Tibial artery (tissue), 4 donors: ENCODE measurements at regions not wholly inside any gene's neighbourhood (a gene's known extent, or its start where the extent isn't known, plus 50 kb on each side); places are given as distances from the start of the nearest gene placed in this dataset.

Experiments
- DNase-seq, 2 donors: peaks; one replicate each; pipeline ENCODE4 v3.0.0-alpha.2; 2019
- H3K27ac ChIP-seq, 2 donors: fragments of 200-600 bp; sonication (generic) in 1 of 2; 1 replicate in 1 of 2; 2 replicates in 1 of 2; pipeline ENCODE4 v1.5.1; 2018 to 2019; ENCODE audit warnings: mild to moderate bottlenecking in 1 of 2
- H3K27me3 ChIP-seq, 2 donors: fragments of 200-600 bp; sonication (generic) in 1 of 2; one replicate each; pipeline versions ENCODE4 v1.5.1 to v1.6.0; 2016 to 2019
- H3K36me3 ChIP-seq, 3 donors: fragments of 200-600 bp; sonication (generic) in 2 of 3; one replicate each; pipeline ENCODE4 v1.5.1; 2016 to 2019; ENCODE audit warnings: mild to moderate bottlenecking in 2 of 3
- H3K4me1 ChIP-seq, 4 donors: fragments of 200-600 bp; sonication (generic) in 2 of 4; 1 replicate in 3 of 4; 2 replicates in 1 of 4; pipeline ENCODE4 v1.5.1; 2016 to 2019
- H3K4me3 ChIP-seq, 2 donors: fragments of 200-600 bp; sonication (generic) in 1 of 2; 1 replicate in 1 of 2; 2 replicates in 1 of 2; pipeline ENCODE4 v1.5.1; 2018 to 2019; ENCODE audit warnings: mild to moderate bottlenecking in 2 of 2
- H3K9me3 ChIP-seq, 3 donors: fragments of 200-600 bp; sonication (generic) in 1 of 3; one replicate each; pipeline ENCODE4 v1.5.1; 2016 to 2019
- intact Hi-C: fragments of 100-400 bp; cut with DNase I; formaldehyde crosslinking; loops from one replicate; pipeline ENCODE4 v1.15.0; 2023; ENCODE audit warnings: low total_unique reads
- TF ChIP-seq, protein P1 (sequence below), 2 experiments: fragments of 200-600 bp in 1 of 2; fragments of 450-650 bp in 1 of 2; IDR thresholded peaks; one replicate each; pipeline ENCODE4 v1.5.1; 2017 to 2019; ENCODE audit warnings: antibody characterized with exemption in 2 of 2, mild to moderate bottlenecking in 1 of 2, moderate library complexity in 1 of 2

DNA sequence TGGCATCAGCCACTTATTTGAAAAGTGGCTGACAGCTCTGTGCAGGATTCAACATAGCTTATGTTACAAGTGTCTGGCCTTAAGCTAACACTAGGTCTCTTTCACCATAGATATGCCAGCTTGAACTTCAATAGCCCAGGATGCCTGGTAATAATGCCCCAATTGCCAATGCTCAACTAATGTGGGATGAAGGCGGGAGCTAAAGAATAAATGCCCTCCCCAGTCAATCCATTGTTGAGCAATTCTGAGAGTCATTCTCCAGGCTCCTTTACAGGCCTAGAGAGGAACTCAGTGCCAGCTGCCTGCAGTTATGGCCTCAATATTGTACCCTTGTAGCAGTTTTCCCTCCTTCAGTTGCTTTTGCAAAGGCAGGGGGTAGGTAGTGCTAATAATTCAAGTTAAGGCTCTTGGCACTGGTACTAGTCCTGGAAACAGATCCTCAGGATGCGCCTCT, 460.2 kb downstream of the GABRG1 start:
- Histone ChIP-seq H3K27ac (no peak overlapping the region), H3K36me3 (no peaks in the 10 kb centered on the region), H3K9me3 (no peaks in the 10 kb centered on the region), H3K4me1 (no peaks in the 10 kb centered on the region), H3K27me3 (no peaks in the 10 kb centered on the region), H3K4me3 (no peak overlapping the region)
- TF ChIP-seq, protein P1, sequence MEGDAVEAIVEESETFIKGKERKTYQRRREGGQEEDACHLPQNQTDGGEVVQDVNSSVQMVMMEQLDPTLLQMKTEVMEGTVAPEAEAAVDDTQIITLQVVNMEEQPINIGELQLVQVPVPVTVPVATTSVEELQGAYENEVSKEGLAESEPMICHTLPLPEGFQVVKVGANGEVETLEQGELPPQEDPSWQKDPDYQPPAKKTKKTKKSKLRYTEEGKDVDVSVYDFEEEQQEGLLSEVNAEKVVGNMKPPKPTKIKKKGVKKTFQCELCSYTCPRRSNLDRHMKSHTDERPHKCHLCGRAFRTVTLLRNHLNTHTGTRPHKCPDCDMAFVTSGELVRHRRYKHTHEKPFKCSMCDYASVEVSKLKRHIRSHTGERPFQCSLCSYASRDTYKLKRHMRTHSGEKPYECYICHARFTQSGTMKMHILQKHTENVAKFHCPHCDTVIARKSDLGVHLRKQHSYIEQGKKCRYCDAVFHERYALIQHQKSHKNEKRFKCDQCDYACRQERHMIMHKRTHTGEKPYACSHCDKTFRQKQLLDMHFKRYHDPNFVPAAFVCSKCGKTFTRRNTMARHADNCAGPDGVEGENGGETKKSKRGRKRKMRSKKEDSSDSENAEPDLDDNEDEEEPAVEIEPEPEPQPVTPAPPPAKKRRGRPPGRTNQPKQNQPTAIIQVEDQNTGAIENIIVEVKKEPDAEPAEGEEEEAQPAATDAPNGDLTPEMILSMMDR (IDR thresholded peaks at IDR 0.05) = no peak
- no peak for DNase-seq
- intact Hi-C loops = no loop called here

DNA sequence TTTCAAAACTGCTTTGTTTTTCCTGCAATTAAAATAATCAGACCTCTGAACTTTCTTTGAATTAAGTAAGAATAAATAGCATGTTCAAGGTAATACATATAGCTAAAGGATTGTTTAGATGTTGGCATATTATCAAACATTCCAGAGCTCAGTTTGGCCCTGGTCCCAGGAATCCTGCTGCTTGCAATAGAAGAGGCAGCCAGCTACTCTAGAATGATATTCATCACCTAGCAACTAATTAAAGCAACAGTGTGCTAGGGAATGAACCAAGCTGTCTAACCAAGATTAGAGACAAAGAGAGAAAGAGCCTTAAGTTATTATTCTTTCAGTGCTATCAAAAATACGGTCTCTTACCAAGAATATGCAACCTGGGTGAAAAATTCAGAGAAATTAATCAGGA, 460.9 kb downstream of the GABRG1 start:
- no peak overlapping the region for H3K4me3 ChIP-seq

DNA sequence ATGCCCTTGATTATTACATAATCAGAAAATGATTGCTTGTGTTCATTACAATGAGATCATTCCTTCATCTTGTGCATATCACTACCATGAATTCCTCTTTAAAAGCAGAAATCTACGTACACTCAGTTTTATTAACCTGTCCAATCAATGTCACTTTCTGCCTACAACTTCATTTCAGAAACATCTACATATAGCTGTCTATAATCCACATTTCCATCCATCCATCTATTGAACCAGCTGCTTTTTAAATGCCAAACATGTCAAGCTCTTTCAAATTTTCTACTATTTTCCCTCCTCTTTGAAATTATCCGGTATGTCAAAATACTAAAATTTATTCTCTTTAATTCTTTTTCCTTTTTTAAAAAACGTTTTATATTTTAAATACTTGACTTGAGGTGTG, 462.0 kb downstream of the GABRG1 start:
- DNase-seq = no peak
- intact Hi-C loops = no loop called here
- H3K27ac ChIP-seq = no peak overlapping the region
- H3K9me3 ChIP-seq = no peaks in the 10 kb centered on the region
- H3K27me3 ChIP-seq = no peaks in the 10 kb centered on the region
- H3K4me3 ChIP-seq = no peak overlapping the region
- TF ChIP-seq, protein P1 (IDR thresholded peaks at IDR 0.05) = no peak
- H3K4me1 ChIP-seq = no peaks in the 10 kb centered on the region
- H3K36me3 ChIP-seq = no peaks in the 10 kb centered on the region

More for the DNA sequence above, 460.9 kb downstream of the GABRG1 start:
- TF ChIP-seq, protein P1 (IDR thresholded peaks at IDR 0.05) = no peak
- H3K27ac ChIP-seq = no peak overlapping the region
- intact Hi-C loops = no loop called here
- H3K36me3 ChIP-seq = no peaks in the 10 kb centered on the region
- DNase-seq = no peak
- H3K4me1 ChIP-seq = no peaks in the 10 kb centered on the region
- no peaks in the 10 kb centered on the region for H3K27me3 ChIP-seq
- no peaks in the 10 kb centered on the region for H3K9me3 ChIP-seq

DNA sequence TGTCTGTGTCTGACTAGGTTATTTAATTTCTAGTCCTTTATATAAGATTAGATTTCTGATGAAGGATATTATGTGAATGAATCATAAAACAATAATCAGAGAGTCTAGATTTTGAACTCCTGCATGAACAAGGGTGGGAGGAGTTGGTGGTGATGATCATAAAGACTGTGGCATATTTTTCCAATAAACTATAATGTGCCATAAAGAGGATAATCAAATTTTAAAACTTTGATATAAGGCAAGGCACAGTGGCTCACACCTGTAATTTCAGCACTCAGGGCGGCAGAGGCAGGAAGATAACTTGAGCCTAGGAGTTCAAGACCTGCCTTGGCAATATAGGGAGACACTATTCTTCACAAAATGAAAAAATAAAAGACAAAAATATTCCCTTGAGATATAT, 473.3 kb downstream of the GABRG1 start:
- no peak overlapping the region for H3K27ac ChIP-seq
- H3K4me3 ChIP-seq = no peak overlapping the region
- TF ChIP-seq, protein P1 (IDR thresholded peaks at IDR 0.05) = no peak
- no peaks in the 10 kb centered on the region for H3K36me3 ChIP-seq
- no peaks in the 10 kb centered on the region for H3K27me3 ChIP-seq
- intact Hi-C loops = no loop called here
- H3K9me3 ChIP-seq = no peaks in the 10 kb centered on the region
- H3K4me1 ChIP-seq = no peaks in the 10 kb centered on the region
- no peak for DNase-seq

DNA sequence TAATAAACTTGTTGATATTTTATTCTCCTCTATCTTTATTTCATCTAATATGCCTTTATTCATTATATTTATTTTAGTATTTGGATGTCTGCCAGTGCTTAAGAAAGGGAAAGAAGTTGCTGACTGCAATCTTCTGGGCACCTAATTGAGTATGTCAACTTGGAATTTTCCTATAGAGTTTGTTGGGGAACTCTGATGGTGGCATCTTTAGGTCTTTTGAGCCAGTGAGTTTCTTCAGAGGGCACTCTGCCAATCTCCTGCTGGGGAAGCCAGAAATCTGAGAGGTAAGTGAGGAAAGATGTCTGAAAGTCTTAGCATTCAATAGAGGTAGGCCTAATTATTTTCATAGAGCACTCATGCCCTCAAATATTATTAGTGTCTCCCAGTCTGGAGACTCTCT, 475.0 kb downstream of the GABRG1 start:
- H3K36me3 ChIP-seq = no peaks in the 10 kb centered on the region
- no peaks in the 10 kb centered on the region for H3K27me3 ChIP-seq
- H3K9me3 ChIP-seq = no peaks in the 10 kb centered on the region
- TF ChIP-seq, protein P1 (IDR thresholded peaks at IDR 0.05) = no peak
- H3K4me1 ChIP-seq = no peaks in the 10 kb centered on the region
- DNase-seq = no peak
- H3K27ac ChIP-seq = no peak overlapping the region
- H3K4me3 ChIP-seq = no peak overlapping the region
- intact Hi-C loops = no loop called here

DNA sequence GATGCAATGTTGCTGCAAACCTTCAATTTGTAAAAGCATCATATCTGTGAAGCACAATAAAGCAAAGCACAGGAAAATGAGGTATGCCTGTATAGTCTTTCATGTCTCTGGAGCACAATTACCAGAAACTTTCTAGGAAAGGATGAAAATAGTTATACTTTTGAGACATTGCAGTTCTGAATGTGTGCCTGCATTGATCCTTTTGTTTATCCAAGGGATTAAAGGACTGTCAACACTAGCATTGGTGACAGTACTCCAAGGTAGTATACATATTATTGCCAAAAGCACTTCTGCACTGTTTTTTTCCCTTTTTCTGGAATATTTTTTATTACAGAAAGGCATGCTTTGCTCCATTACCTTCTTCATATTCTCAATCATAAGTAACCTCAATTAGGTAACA, 476.0 kb downstream of the GABRG1 start:
- Histone ChIP-seq H3K27me3 (no peaks in the 10 kb centered on the region), H3K4me3 (no peak overlapping the region), H3K27ac (no peak overlapping the region), H3K4me1 (no peaks in the 10 kb centered on the region), H3K36me3 (no peaks in the 10 kb centered on the region), H3K9me3 (no peaks in the 10 kb centered on the region)
- intact Hi-C loops = no loop called here
- DNase-seq = no peak
- TF ChIP-seq, protein P1 (IDR thresholded peaks at IDR 0.05) = no peak
